Lower lobe of right lung (tissue), 2 donors: ENCODE measurements at regions not wholly inside any gene's neighbourhood (a gene's known extent, or its start where the extent isn't known, plus 50 kb on each side); places are given as distances from the start of the nearest gene placed in this dataset.
A peak's percentile ranks its signal among the peaks of the same experiment; 100 is the strongest.

Experiments
- ATAC-seq, 2 donors: fragments of 200-7000 bp; cut with Tn5 transposase; one replicate each; pipeline ENCODE4 v1.9.1; 2020 to 2022; ENCODE audit warnings: mild to moderate bottlenecking in 2 of 2, moderate library complexity in 2 of 2
- DNase-seq: peaks from one replicate; pipeline ENCODE4 v3.0.0-alpha.2; 2020
- H3K27ac ChIP-seq: fragments of 200-600 bp; one replicate; pipeline ENCODE4 v1.8.0; 2022
- H3K27me3 ChIP-seq: fragments of 200-600 bp; one replicate; pipeline ENCODE4 v1.8.0; 2022; ENCODE audit warnings: low read depth
- H3K36me3 ChIP-seq: fragments of 200-600 bp; one replicate; pipeline ENCODE4 v1.8.0; 2022; ENCODE audit warnings: mild to moderate bottlenecking
- H3K4me1 ChIP-seq: fragments of 200-600 bp; one replicate; pipeline ENCODE4 v1.8.0; 2022
- H3K4me3 ChIP-seq: fragments of 200-600 bp; one replicate; pipeline ENCODE4 v1.8.0; 2022; ENCODE audit warnings: mild to moderate bottlenecking
- H3K9me3 ChIP-seq: fragments of 200-600 bp; one replicate; pipeline ENCODE4 v1.8.0; 2022
- intact Hi-C: fragments of 100-400 bp; cut with DNase I; formaldehyde crosslinking; loops from one replicate; pipeline ENCODE4 v1.11.0; 2022
- TF ChIP-seq, protein P1 (sequence below): fragments of 200-600 bp; IDR thresholded peaks from one replicate; pipeline ENCODE4 v1.8.0; 2022; ENCODE audit warnings: antibody characterized with exemption, mild to moderate bottlenecking
- donor health status: DM: no; HTN: yes; CAD: no; lungs with severe emphysema.

DNA sequence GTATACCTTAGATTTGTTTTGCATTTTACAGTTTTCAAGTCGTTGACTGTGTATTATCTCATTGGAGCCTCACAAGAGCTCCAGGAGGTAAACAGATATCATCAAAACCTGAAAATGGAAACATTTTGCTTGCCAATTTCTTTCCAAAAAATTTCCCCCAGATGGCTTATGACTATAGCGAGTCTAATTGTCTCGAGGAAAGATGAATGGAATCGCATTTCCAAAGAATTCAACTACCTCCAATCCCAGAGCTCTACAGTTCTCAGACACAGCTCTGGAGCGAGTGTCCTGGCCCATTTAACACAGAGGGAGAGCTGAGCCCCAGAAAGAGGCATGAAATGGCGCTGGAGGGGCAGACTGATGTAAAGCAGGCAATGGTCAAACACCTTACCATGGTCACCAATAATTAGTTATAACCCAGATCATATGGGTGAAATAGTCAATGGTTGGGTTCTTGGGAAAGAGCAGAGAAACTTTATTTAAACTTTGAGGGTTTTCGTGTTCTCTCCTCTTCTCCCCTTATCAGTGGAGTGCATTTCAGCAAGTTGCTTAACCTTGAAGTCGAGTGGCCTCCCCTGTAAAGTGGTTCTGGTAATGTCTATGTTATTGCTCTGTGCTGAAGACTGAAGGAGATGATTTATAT lies 168.2 kb downstream of the ZDHHC21 start:
- peak; percentile 70 to 86 for ATAC-seq
- Histone ChIP-seq H3K4me3 (no peak overlapping the region), H3K9me3 (no peaks in the 10 kb centered on the region), H3K27ac (no peak overlapping the region), H3K36me3 (no peaks in the 10 kb centered on the region), H3K27me3 (no peaks in the 10 kb centered on the region), H3K4me1 (no peaks in the 10 kb centered on the region)
- TF ChIP-seq, protein P1, sequence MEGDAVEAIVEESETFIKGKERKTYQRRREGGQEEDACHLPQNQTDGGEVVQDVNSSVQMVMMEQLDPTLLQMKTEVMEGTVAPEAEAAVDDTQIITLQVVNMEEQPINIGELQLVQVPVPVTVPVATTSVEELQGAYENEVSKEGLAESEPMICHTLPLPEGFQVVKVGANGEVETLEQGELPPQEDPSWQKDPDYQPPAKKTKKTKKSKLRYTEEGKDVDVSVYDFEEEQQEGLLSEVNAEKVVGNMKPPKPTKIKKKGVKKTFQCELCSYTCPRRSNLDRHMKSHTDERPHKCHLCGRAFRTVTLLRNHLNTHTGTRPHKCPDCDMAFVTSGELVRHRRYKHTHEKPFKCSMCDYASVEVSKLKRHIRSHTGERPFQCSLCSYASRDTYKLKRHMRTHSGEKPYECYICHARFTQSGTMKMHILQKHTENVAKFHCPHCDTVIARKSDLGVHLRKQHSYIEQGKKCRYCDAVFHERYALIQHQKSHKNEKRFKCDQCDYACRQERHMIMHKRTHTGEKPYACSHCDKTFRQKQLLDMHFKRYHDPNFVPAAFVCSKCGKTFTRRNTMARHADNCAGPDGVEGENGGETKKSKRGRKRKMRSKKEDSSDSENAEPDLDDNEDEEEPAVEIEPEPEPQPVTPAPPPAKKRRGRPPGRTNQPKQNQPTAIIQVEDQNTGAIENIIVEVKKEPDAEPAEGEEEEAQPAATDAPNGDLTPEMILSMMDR = no peak
- DNase-seq = no peak
- intact Hi-C loops = no loop called here

DNA sequence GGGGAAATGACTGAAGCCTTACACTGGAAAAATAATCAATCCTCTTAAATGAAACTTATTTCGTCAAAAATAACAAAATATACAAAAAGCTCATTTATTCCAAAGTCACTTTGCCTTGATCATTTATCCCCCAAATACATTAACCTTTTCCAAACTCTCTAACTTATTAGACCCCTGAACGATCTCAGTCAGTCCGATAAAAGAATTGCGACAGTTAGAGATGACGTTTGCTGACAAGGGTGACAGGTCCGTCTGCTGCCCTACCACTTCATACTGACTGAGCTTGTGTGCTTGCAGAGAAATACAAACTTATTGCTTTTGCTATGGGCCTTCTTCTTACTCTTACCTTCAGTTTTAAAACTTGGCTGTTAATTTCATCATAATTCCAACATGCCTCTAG lies 169.7 kb downstream of the ZDHHC21 start:
- Histone ChIP-seq H3K27ac (no peak overlapping the region), H3K27me3 (no peaks in the 10 kb centered on the region), H3K4me1 (no peaks in the 10 kb centered on the region), H3K9me3 (no peaks in the 10 kb centered on the region), H3K36me3 (no peaks in the 10 kb centered on the region), H3K4me3 (no peak overlapping the region)
- intact Hi-C loops = no loop called here
- TF ChIP-seq, protein P1 = no peak
- no peak for DNase-seq
- ATAC-seq = peak in 1 of 2 donors; percentile 55

DNA sequence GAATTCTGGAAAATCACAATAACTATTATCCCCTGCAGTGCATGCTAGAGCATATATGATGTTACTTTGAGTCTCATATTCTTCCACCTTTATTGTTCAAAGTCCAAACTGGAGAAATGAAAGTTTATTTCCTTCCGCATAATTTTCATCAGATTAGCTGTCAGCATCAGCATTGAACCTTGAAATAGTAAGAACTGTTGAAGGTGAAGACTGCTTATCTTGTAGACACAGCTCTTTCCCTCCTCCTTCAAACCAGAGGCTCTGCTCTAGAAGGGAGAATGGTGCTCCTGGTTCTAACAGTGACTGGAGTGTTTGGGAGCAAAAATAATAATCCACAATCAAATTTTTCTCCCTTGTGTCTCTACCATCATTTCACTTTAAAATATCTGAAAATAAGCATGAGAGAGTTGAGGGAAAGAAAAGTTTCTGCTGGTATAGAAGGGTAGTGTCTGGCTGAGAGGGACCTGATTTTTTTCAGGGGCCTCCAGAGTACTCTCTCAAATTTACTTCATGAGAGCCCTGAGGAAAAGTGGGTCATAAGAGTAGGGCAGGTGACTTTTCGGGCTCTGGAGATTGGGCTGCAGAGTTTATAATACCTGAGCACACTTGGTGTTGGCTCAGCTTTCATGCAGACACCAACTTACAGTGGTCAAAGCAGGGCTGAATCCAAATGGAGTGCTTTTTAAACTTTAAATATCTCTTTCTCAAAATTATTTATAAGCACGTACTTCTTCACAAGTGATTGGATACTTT lies 170.4 kb downstream of the ZDHHC21 start:
- DNase-seq = no peak
- no peaks in the 10 kb centered on the region for H3K4me1 ChIP-seq

DNA sequence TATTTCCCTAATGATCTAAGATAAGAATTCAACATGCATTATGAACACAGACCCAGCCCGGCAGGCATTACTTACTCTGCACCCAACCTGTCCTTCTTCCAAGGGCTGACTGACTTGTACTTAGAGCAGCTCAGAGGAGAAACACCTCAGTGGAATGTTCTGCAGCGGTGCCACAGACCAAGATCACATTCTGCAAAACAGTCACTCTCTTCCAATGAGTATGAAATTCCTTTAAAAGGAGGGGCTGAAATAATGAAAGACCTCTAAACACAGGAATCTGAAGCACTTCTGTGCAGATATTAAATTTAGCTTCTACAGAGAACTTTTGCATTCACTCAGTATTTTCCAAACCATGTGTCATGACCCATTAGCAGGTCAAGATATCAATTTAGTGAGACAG lies 172.9 kb downstream of the ZDHHC21 start:
- DNase-seq (no peak), ATAC-seq (no peak)
- Histone ChIP-seq H3K9me3 (no peaks in the 10 kb centered on the region), H3K4me1 (no peaks in the 10 kb centered on the region), H3K27me3 (no peaks in the 10 kb centered on the region), H3K4me3 (no peak overlapping the region), H3K27ac (no peak overlapping the region), H3K36me3 (no peaks in the 10 kb centered on the region)
- intact Hi-C loops = no loop called here
- TF ChIP-seq, protein P1 = no peak

More for the DNA sequence above, 170.4 kb downstream of the ZDHHC21 start:
- intact Hi-C loops = no loop called here
- no peaks in the 10 kb centered on the region for H3K27me3 ChIP-seq
- no peaks in the 10 kb centered on the region for H3K36me3 ChIP-seq
- H3K4me3 ChIP-seq = no peak overlapping the region
- peak; percentile 52 to 53 for ATAC-seq
- TF ChIP-seq, protein P1 = no peak
- H3K9me3 ChIP-seq = no peaks in the 10 kb centered on the region
- no peak overlapping the region for H3K27ac ChIP-seq

DNA sequence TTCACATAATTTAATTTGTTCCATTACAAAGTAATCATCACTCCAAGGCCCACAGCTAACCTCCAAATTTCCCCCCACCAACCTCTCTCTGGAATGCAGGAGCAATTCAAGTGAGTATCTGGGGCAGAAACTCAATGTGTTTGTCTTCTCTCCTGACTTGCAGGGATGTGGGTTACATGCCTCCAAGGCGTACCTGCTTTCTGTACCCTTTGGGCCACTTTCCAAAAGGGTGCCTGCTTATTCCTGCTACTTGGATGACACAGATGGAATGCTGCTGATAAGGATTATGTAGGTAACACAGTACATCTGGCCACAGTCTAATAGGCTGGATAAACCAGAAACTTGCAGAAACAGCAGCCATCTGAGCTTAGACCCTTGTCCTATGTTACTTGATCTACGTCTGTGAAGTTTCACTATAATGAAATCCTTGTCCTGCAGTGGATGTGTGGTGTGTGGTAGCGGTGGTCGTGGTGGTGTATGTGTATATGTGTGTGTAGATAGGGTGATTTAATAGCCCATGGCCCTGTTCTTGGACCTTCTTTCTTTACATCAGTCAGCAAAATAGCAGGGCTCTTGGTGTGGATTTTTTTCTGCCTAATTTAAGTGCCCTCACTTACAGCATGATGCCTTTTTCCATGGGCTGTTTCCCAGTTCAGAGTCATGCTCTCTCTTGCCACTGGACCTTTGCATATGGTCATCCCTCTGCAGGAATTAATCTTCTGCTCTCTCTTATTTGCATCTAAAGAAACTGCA lies 175.9 kb downstream of the ZDHHC21 start:
- intact Hi-C loops = no loop called here
- H3K4me1 ChIP-seq = no peaks in the 10 kb centered on the region
- H3K36me3 ChIP-seq = no peaks in the 10 kb centered on the region
- ATAC-seq (no peak), DNase-seq (no peak)
- no peak overlapping the region for H3K4me3 ChIP-seq
- H3K9me3 ChIP-seq = no peaks in the 10 kb centered on the region
- no peak overlapping the region for H3K27ac ChIP-seq
- no peaks in the 10 kb centered on the region for H3K27me3 ChIP-seq
- TF ChIP-seq, protein P1 = no peak
